Small intestine (tissue), 7 donors: ENCODE measurements at regions not wholly inside any gene's neighbourhood (a gene's known extent, or its start where the extent isn't known, plus 50 kb on each side); places are given as distances from the start of the nearest gene placed in this dataset.

Experiments used
- DNase-seq, 2 donors: peaks; one replicate each; pipeline versions ENCODE4 v3.0.0 to v3.0.0-alpha.2; 2013
- FAIRE-seq: peaks from 2 replicates; lab custom pipeline; 2012; peaks lifted over from hg19 to GRCh38; lab: Jason Lieb, UNC
- H3K27ac ChIP-seq, 3 donors: one replicate each; pipeline ENCODE4 v1.5.1; 2013; ENCODE audit warnings: low read length in 2 of 3, mild to moderate bottlenecking in 2 of 3, control low read depth in 1 of 3, inconsistent platforms in 1 of 3, low read depth in 1 of 3, moderate library complexity in 1 of 3
- H3K27me3 ChIP-seq, 3 donors: one replicate each; pipeline ENCODE4 v1.6.1; 2013; ENCODE audit warnings: low read length in 3 of 3, inconsistent platforms in 1 of 3; ENCODE audit not compliant: control insufficient read depth in 3 of 3, insufficient read depth in 3 of 3
- H3K36me3 ChIP-seq, 3 donors: one replicate each; pipeline ENCODE4 v1.6.1; 2013; ENCODE audit warnings: low read length in 3 of 3, inconsistent platforms in 1 of 3, low read depth in 1 of 3, mild to moderate bottlenecking in 1 of 3, moderate library complexity in 1 of 3; ENCODE audit not compliant: control insufficient read depth in 3 of 3, insufficient read depth in 2 of 3
- H3K4me1 ChIP-seq, 3 donors: one replicate each; pipeline ENCODE4 v1.6.1; 2013; ENCODE audit warnings: low read length in 2 of 3, inconsistent platforms in 1 of 3, low read depth in 1 of 3, mild to moderate bottlenecking in 1 of 3, moderate library complexity in 1 of 3; ENCODE audit not compliant: control insufficient read depth in 3 of 3, insufficient read depth in 2 of 3
- H3K4me3 ChIP-seq, 3 donors: one replicate each; pipeline ENCODE4 v1.5.1; 2013; ENCODE audit warnings: low read length in 3 of 3, control low read depth in 1 of 3, inconsistent platforms in 1 of 3, low read depth in 1 of 3, mild to moderate bottlenecking in 1 of 3, moderate library complexity in 1 of 3
- H3K9me3 ChIP-seq, 2 donors: one replicate each; pipeline ENCODE4 v1.6.1; 2013; ENCODE audit warnings: low read depth in 1 of 2, low read length in 1 of 2; ENCODE audit not compliant: control insufficient read depth in 2 of 2, insufficient read depth in 1 of 2
- WGBS, 3 donors: extraction: QIAGEN DNeasy Blood & Tissue Kit; methylation state at CpG; one replicate each; pipeline ENCODE4 v1.1.7; 2013; 5-methylcytosine and 5-hydroxymethylcytosine counted together
- donor health status: healthy with polysubstance abuse.
- donor health status: control.
- donor health status: control.
- donor health status: Bipolar disorder and iron deficiency.
- donor health status: healthy.

GRCh38 chr13:87274209-87274819 is 396.9 kb upstream of the SLITRK5 start:
- no peaks in the 10 kb centered on the region for H3K36me3 ChIP-seq
- no peak overlapping the region for H3K4me3 ChIP-seq
- 0% methylated on average over 1 of the region's 1 CpG for WGBS, 3 donors
- H3K9me3 ChIP-seq = no peaks in the 10 kb centered on the region
- no peaks in the 10 kb centered on the region for H3K27me3 ChIP-seq
- FAIRE-seq (no peak), DNase-seq (peak; percentile 37 to 45)
- H3K27ac ChIP-seq = no peak overlapping the region
- H3K4me1 ChIP-seq = no peaks in the 10 kb centered on the region

- FAIRE-seq (no peak), DNase-seq (no peak)
- no peaks in the 10 kb centered on the region for H3K27me3 ChIP-seq
- H3K4me1 ChIP-seq = no peaks in the 10 kb centered on the region
- no peaks in the 10 kb centered on the region for H3K9me3 ChIP-seq
- H3K27ac ChIP-seq = no peak overlapping the region
- WGBS, 3 donors = 36 to 43% (median 40%) methylated on average over 4 of the region's 4 CpGs
- H3K4me3 ChIP-seq = no peak overlapping the region
- H3K36me3 ChIP-seq = no peaks in the 10 kb centered on the region
Measured at GRCh38 chr13:87280139-87280538, 391.0 kb upstream of the SLITRK5 start.

- FAIRE-seq = no peak
- no peaks in the 10 kb centered on the region for H3K36me3 ChIP-seq
- WGBS, 3 donors = 77 to 83% (median 81%) methylated on average over 3 of the region's 3 CpGs
- no peaks in the 10 kb centered on the region for H3K27me3 ChIP-seq
- H3K4me3 ChIP-seq = no peak overlapping the region
- H3K27ac ChIP-seq = no peak overlapping the region
- no peak for DNase-seq
- H3K9me3 ChIP-seq = no peaks in the 10 kb centered on the region
- H3K4me1 ChIP-seq = no peaks in the 10 kb centered on the region
Measured at GRCh38 chr13:87287721-87288120, 383.4 kb upstream of the SLITRK5 start.

GRCh38 chr13:87295636-87296035 is 375.5 kb upstream of the SLITRK5 start:
- Histone ChIP-seq H3K9me3 (no peaks in the 10 kb centered on the region), H3K4me3 (no peak overlapping the region), H3K27ac (no peak overlapping the region), H3K4me1 (no peaks in the 10 kb centered on the region), H3K36me3 (no peaks in the 10 kb centered on the region), H3K27me3 (no peaks in the 10 kb centered on the region)
- DNase-seq = no peak
- FAIRE-seq = no peak

- no peak for FAIRE-seq
- no peak overlapping the region for H3K27ac ChIP-seq
- H3K4me1 ChIP-seq = no peaks in the 10 kb centered on the region
- DNase-seq = no peak
- H3K4me3 ChIP-seq = no peak overlapping the region
- H3K9me3 ChIP-seq = no peaks in the 10 kb centered on the region
- H3K36me3 ChIP-seq = no peaks in the 10 kb centered on the region
- 66 to 78% (median 77%) methylated on average over 3 of the region's 3 CpGs for WGBS, 3 donors
- H3K27me3 ChIP-seq = no peaks in the 10 kb centered on the region
Measured at GRCh38 chr13:87302034-87302433, 369.1 kb upstream of the SLITRK5 start.

- Histone ChIP-seq H3K4me1 (no peaks in the 10 kb centered on the region), H3K27me3 (no peaks in the 10 kb centered on the region), H3K4me3 (no peak overlapping the region), H3K9me3 (no peaks in the 10 kb centered on the region), H3K27ac (no peak overlapping the region), H3K36me3 (no peaks in the 10 kb centered on the region)
- DNase-seq (no peak), FAIRE-seq (no peak)
- WGBS, 3 donors = 56 to 69% (median 58%) methylated on average over 1 of the region's 1 CpG
Measured at GRCh38 chr13:87302931-87303330, 368.2 kb upstream of the SLITRK5 start.

GRCh38 chr13:87311165-87311564 is 360.0 kb upstream of the SLITRK5 start:
- no peak for DNase-seq
- Histone ChIP-seq H3K4me1 (no peaks in the 10 kb centered on the region), H3K36me3 (no peaks in the 10 kb centered on the region), H3K4me3 (no peak overlapping the region), H3K27me3 (no peaks in the 10 kb centered on the region), H3K27ac (no peak overlapping the region), H3K9me3 (no peaks in the 10 kb centered on the region)
- no peak for FAIRE-seq
- 46 to 68% (median 55%) methylated on average over 2 of the region's 2 CpGs for WGBS, 3 donors

- Histone ChIP-seq H3K36me3 (no peaks in the 10 kb centered on the region), H3K9me3 (no peaks in the 10 kb centered on the region), H3K4me1 (no peaks in the 10 kb centered on the region), H3K4me3 (no peak overlapping the region), H3K27ac (no peak overlapping the region), H3K27me3 (no peaks in the 10 kb centered on the region)
- FAIRE-seq (no peak), DNase-seq (no peak)
- 55 to 83% (median 81%) methylated on average over 1 of the region's 1 CpG for WGBS, 3 donors
Measured at GRCh38 chr13:87314822-87315221, 356.3 kb upstream of the SLITRK5 start.

GRCh38 chr13:87322386-87322785 is 348.8 kb upstream of the SLITRK5 start:
- no peak for FAIRE-seq
- DNase-seq = no peak
- Histone ChIP-seq H3K4me3 (no peak overlapping the region), H3K36me3 (no peaks in the 10 kb centered on the region), H3K9me3 (no peaks in the 10 kb centered on the region), H3K27me3 (no peaks in the 10 kb centered on the region), H3K4me1 (no peaks in the 10 kb centered on the region), H3K27ac (no peak overlapping the region)
- 63 to 78% (median 67%) methylated on average over 3 of the region's 3 CpGs for WGBS, 3 donors
